Fibroblast of lung (primary cell): ENCODE measurements at regions not wholly inside any gene's neighbourhood (a gene's known extent, or its start where the extent isn't known, plus 50 kb on each side); places are given as distances from the start of the nearest gene placed in this dataset.

ENCODE experiments used
- EZH2 ChIP-seq: IDR thresholded peaks from 2 replicates; pipeline ENCODE4 v1.5.1; 2012; ENCODE audit warnings: low read length, control low read depth, mild to moderate bottlenecking; ENCODE audit errors: missing control alignments
- TF ChIP-seq, protein P1 (sequence below), 2 donors: IDR thresholded peaks in 1 of 2; conservative IDR thresholded peaks in 1 of 2; 1 replicate in 1 of 2; 2 replicates in 1 of 2; pipeline ENCODE4 v1.5.1; 2011 to 2012; ENCODE audit warnings: low read length in 2 of 2, control low read depth in 1 of 2, inconsistent platforms in 1 of 2, low read depth in 1 of 2, mild to moderate bottlenecking in 1 of 2

DNA sequence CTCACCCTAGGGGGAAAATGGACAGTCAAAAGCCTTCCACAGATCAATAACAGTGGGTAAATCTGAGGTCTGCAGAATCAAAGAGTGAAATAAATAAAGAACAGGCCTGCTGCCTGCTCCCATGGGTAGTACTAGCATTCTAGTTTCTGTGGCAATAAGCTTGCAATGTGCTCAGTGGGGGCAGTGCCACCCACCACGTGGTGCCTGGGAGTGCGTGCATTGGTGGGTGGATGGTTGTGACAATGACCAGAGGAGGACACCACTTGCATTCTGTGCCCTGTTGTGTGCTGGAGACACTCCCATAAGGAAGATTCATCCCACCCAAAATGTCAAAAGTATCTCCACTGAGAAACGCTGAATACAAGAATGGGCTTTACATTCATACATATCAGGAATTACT, 95.5 kb upstream of the NEDD9 start:
- no peak for TF ChIP-seq EZH2
- TF ChIP-seq, protein P1, sequence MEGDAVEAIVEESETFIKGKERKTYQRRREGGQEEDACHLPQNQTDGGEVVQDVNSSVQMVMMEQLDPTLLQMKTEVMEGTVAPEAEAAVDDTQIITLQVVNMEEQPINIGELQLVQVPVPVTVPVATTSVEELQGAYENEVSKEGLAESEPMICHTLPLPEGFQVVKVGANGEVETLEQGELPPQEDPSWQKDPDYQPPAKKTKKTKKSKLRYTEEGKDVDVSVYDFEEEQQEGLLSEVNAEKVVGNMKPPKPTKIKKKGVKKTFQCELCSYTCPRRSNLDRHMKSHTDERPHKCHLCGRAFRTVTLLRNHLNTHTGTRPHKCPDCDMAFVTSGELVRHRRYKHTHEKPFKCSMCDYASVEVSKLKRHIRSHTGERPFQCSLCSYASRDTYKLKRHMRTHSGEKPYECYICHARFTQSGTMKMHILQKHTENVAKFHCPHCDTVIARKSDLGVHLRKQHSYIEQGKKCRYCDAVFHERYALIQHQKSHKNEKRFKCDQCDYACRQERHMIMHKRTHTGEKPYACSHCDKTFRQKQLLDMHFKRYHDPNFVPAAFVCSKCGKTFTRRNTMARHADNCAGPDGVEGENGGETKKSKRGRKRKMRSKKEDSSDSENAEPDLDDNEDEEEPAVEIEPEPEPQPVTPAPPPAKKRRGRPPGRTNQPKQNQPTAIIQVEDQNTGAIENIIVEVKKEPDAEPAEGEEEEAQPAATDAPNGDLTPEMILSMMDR (conservative IDR thresholded peaks at IDR 0.05 in 1 of 2, IDR thresholded peaks at IDR 0.05 in 1 of 2; ENCODE audit: low read depth in 1 of 2, low read length in 2 of 2), result no peak
